ENCODE measurements at regions not wholly inside any gene's neighbourhood (a gene's known extent, or its start where the extent isn't known, plus 50 kb on each side); places are given as distances from the start of the nearest gene placed in this dataset.

- Histone ChIP-seq H3K4me3 (no peak overlapping the region), H3K9me3 (replicated peaks; ENCODE audit: control insufficient read depth, insufficient read depth, low read length) (no peaks in the 10 kb centered on the region), H3K9ac (ENCODE audit: control insufficient read depth, insufficient read depth, low read length) (no peak overlapping the region), H3K4me2 (ENCODE audit: control insufficient read depth, insufficient read depth) (no peak overlapping the region), H4K20me1 (ENCODE audit: control insufficient read depth, insufficient read depth) (no peaks in the 10 kb centered on the region), H2AFZ (ENCODE audit: control insufficient read depth, low read depth, low read length) (no peak overlapping the region), H3K27me3 (replicated peaks in 1 of 2; ENCODE audit: control insufficient read depth in 2 of 2, insufficient read depth in 2 of 2, low read length in 1 of 2) (no peaks in the 10 kb centered on the region), H3K27ac (ENCODE audit: control insufficient read depth, insufficient read depth) (no peak overlapping the region), H3K79me2 (ENCODE audit: control insufficient read depth, insufficient read depth, low read length) (no peaks in the 10 kb centered on the region), H3K36me3 (ENCODE audit: control insufficient read depth in 2 of 2, insufficient read depth in 2 of 2, low read length in 1 of 2) (no peaks in the 10 kb centered on the region), H3K4me1 (ENCODE audit: control insufficient read depth, insufficient read depth, low read length) (no peaks in the 10 kb centered on the region)
- POLR2A ChIA-PET: no interaction called here
- intact Hi-C loops (cut with micrococcal nuclease; ENCODE audit: unreplicated experiment): no loop called here
- SMC1A ChIA-PET (ENCODE audit: uncharacterized antibody, unreplicated experiment): no interaction called here
- FAIRE-seq (no peak), DNase-seq (ENCODE audit: low read depth, low spot score) (no peak), ATAC-seq (no peak)
- in situ Hi-C loops (cut with MboI): no loop called here
- TF ChIP-seq ZNF592 (IDR thresholded peaks at IDR 0.05) (no peak), MTA2 (IDR thresholded peaks at IDR 0.05; ENCODE audit: low read depth) (no peak), SUZ12 (IDR thresholded peaks at IDR 0.05; ENCODE audit: unreplicated experiment) (no peak), E2F8 (IDR thresholded peaks at IDR 0.05; ENCODE audit: low read depth, partially characterized antibody) (no peak), SUPT20H (IDR thresholded peaks at IDR 0.05; ENCODE audit: borderline replicate concordance, control insufficient read depth, low read depth, low read length) (no peak), MXI1 (IDR thresholded peaks at IDR 0.05; ENCODE audit: low read depth, low read length) (no peak), GABPA (IDR thresholded peaks at IDR 0.05; ENCODE audit: low read depth) (no peak), IRF3 (IDR thresholded peaks at IDR 0.05) (no peak), MYC (IDR thresholded peaks at IDR 0.05; ENCODE audit: insufficient read depth, insufficient read length, insufficient replicate concordance, low read length, severe bottlenecking) (no peak), IKZF2 (IDR thresholded peaks at IDR 0.05) (no peak)
- WGBS (ENCODE audit: insufficient coverage, insufficient replicate concordance, low lambda C conversion rate, missing lambda C conversion rate): 0% methylated on average over 2 of the region's 2 CpGs
- CTCF ChIA-PET: interaction anchor here (1.0 kb wide), 1 partner anchor 509 kb away, joined by 3 read pairs; no protein-coding TSS in a partner anchor
- BruUV-seq (replicated peaks): no TSS peak
- RAD21 ChIA-PET (ENCODE audit: unreplicated experiment): no interaction called here
Observed at GRCh38 chr5:165775111-165775510, 2269.7 kb downstream of the MAT2B start.

Data from GM12878 (cell line).